ENCODE measurements at regions not wholly inside any gene's neighbourhood (a gene's known extent, or its start where the extent isn't known, plus 50 kb on each side); places are given as distances from the start of the nearest gene placed in this dataset.

DNA sequence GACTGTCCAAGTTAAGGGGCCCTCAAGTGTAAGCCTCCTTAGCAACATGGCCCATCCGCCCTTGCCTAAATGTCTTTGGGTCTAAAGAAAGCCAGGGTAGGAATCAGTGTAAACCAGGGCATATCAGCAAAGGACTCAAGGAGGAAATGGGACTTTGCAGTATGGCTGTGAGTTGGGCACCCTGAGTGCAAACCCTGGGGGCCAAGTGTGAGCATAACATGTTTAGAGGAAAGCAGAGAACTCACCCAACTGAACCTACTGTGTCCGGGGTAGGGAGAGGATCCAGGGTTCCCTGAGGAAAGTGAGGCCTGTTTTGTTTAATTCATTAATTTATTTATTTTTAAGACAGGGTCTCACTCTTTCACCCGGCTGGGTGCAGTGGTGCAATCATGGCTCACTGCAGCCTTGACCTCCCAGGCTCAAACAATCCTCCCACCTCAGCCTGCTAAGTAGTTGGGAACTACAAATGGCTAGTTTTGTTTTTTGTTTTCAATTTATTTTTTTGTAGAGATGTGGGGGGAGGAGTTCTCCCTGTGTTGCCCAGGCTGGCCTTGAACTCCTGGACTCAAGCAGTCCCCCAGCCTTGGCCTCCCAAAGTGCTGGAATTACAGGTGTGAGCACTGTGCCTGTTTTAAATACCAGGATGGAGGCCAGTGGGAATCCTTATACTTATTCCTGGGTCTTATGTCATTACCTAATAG, 51.0 kb upstream of the ACTR3 start:
- DNase-seq (ENCODE audit: low read depth in 2 of 2) = no peak
- TF ChIP-seq, protein P1, sequence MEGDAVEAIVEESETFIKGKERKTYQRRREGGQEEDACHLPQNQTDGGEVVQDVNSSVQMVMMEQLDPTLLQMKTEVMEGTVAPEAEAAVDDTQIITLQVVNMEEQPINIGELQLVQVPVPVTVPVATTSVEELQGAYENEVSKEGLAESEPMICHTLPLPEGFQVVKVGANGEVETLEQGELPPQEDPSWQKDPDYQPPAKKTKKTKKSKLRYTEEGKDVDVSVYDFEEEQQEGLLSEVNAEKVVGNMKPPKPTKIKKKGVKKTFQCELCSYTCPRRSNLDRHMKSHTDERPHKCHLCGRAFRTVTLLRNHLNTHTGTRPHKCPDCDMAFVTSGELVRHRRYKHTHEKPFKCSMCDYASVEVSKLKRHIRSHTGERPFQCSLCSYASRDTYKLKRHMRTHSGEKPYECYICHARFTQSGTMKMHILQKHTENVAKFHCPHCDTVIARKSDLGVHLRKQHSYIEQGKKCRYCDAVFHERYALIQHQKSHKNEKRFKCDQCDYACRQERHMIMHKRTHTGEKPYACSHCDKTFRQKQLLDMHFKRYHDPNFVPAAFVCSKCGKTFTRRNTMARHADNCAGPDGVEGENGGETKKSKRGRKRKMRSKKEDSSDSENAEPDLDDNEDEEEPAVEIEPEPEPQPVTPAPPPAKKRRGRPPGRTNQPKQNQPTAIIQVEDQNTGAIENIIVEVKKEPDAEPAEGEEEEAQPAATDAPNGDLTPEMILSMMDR (IDR thresholded peaks at IDR 0.05; ENCODE audit: low read depth, low read length) = no peak
- H3K4me3 ChIP-seq (replicated peaks in 1 of 2; ENCODE audit: low read depth in 2 of 2, low read length in 2 of 2) = no peak overlapping the region

DNA sequence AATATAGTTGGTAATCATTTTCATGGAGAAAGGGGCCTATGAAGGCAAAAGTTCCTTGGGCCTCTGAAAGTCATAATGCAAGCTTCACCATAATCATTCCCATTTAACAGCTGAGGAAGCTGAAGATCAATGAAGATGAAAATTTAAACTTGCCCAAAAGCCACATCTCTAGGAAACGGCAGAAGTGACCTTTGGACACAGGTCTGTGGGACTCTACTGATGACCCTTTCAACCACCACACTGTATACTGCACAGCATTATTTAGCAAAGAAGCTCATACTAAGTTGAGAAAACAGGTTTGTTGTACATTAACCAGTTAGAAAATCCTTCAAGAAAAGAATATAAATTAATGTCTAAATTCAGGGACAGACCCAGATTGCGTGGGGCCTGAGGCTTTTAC, 51.6 kb upstream of the ACTR3 start:
- DNase-seq (ENCODE audit: low read depth in 2 of 2) = no peak
- no peak overlapping the region for H3K4me3 ChIP-seq (replicated peaks in 1 of 2; ENCODE audit: low read depth in 2 of 2, low read length in 2 of 2)
- TF ChIP-seq, protein P1 (IDR thresholded peaks at IDR 0.05; ENCODE audit: low read depth, low read length) = no peak

DNA sequence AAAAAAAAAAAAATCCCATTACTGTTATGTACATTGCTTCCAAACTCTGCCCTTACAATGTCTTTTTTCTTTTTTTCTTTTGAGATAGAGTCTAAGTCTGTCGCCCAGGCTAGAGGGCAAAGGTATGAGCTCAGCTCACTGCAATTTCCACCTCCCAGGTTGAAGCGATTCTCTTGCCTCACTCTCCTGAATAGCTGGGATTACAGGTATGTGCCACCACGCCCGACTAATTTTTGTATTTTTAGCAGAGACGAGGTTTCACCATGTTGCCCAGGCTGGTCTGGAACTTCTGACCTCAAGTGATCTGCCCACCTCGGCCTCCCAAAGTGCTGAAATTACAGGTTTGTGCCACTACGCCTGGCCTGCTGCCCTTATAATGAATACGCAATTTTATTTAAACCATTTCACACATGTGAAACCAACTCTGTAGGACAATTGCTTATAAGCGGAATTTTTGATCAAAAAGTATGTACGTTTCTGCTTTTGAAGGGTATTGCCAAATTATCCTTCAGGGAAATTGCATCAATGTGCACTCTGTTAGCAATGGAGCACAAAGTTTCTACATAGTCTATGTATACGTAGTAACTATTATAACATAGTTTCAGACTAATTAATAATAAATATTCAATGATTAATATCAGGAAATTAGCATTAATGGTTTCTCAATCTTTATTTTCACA, 55.7 kb upstream of the ACTR3 start:
- TF ChIP-seq, protein P1 (IDR thresholded peaks at IDR 0.05; ENCODE audit: low read depth, low read length) = no peak
- H3K4me3 ChIP-seq (replicated peaks in 1 of 2; ENCODE audit: low read depth in 2 of 2, low read length in 2 of 2) = no peak overlapping the region
- no peak for DNase-seq (ENCODE audit: low read depth in 2 of 2)

GRCh38 chr2:113832795-113833290, 57.0 kb upstream of the ACTR3 start:
- TF ChIP-seq, protein P1 (IDR thresholded peaks at IDR 0.05; ENCODE audit: low read depth, low read length) = no peak
- DNase-seq (ENCODE audit: low read depth in 2 of 2) = no peak
- H3K4me3 ChIP-seq (replicated peaks in 1 of 2; ENCODE audit: low read depth in 2 of 2, low read length in 2 of 2) = no peak overlapping the region

DNA sequence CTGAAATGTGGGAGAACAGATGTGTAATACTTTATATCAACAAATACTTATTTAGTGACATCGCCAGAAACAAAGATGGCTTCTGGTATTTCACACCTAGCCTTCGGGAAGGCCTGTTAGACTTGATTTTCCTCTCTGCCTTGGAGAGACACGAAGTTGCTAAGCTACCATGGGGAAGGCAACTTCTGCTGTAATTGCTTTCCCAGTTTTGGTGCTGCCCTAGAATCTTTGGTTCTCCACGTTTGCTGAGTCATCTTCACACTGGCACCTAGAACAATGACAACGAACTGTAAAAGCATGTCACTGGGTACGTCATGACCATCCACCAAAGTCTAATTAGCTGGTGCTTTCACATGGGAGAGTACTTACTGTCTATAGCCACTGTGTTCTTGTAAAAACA, 58.7 kb upstream of the ACTR3 start:
- H3K4me3 ChIP-seq (replicated peaks in 1 of 2; ENCODE audit: low read depth in 2 of 2, low read length in 2 of 2) = no peak overlapping the region
- TF ChIP-seq, protein P1 (IDR thresholded peaks at IDR 0.05; ENCODE audit: low read depth, low read length) = no peak
- peak; percentile 15 to 58 for DNase-seq (ENCODE audit: low read depth in 2 of 2)

DNA sequence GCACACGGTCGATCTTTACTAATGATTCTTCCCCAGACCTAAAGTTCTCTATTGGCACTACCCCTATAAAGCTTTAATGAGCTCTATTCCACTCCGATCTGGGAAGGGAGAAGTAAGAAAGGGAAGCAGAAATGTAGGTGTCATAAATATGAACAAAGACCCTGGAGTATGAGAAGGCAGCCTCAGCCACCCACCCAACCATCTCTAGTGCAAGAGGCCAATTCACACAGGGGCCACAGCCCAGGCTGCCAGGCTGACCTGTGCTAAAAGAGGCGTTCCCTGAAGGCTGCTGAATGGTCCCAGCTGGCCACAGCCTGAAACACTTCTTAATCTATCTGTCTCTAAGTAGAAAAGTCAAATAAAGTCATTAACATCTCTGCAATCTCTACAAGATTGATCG, 60.1 kb upstream of the ACTR3 start:
- TF ChIP-seq, protein P1 (IDR thresholded peaks at IDR 0.05; ENCODE audit: low read depth, low read length) = no peak
- H3K4me3 ChIP-seq (replicated peaks in 1 of 2; ENCODE audit: low read depth in 2 of 2, low read length in 2 of 2) = no peak overlapping the region
- DNase-seq (ENCODE audit: low read depth in 2 of 2) = no peak
